Mesenchymal stem cell (in vitro differentiated cells and primary cell): ENCODE measurements at regions not wholly inside any gene's neighbourhood (a gene's known extent, or its start where the extent isn't known, plus 50 kb on each side); places are given as distances from the start of the nearest gene placed in this dataset.
"Not testable (repeated sequence)": the region's sequence is repeated elsewhere in the genome, so short reads cannot be mapped to it uniquely, and the experiment has no call there.

Experiments
- DNase-seq: peaks from one replicate; pipeline ENCODE4 v3.0.0-alpha.2; 2013
- H2AFZ ChIP-seq: one replicate; pipeline ENCODE4 v1.6.1; 2013; ENCODE audit warnings: low read depth, mild to moderate bottlenecking, control low read depth, inconsistent platforms, low read length, moderate library complexity
- H2AK5ac ChIP-seq: 2 replicates; pipeline ENCODE4 v1.6.1; 2013; ENCODE audit warnings: low read length, moderate library complexity, mild to moderate bottlenecking, inconsistent platforms; ENCODE audit not compliant: severe bottlenecking
- H2BK120ac ChIP-seq: one replicate; pipeline ENCODE4 v1.6.1; 2013; ENCODE audit warnings: low read depth, mild to moderate bottlenecking, inconsistent platforms, low read length, moderate library complexity
- H2BK12ac ChIP-seq, 2 experiments: one replicate each; pipeline ENCODE4 v1.6.1; 2013; ENCODE audit warnings: inconsistent platforms in 2 of 2, low read length in 2 of 2, mild to moderate bottlenecking in 2 of 2, moderate library complexity in 2 of 2, control low read depth in 1 of 2
- H2BK15ac ChIP-seq: one replicate; pipeline ENCODE4 v1.6.1; 2013; ENCODE audit warnings: mild to moderate bottlenecking, low read depth, inconsistent platforms; ENCODE audit not compliant: poor library complexity, severe bottlenecking
- H2BK5ac ChIP-seq: 2 replicates; pipeline ENCODE4 v1.6.1; 2013; ENCODE audit warnings: low read depth, mild to moderate bottlenecking, low read length, control low read depth, inconsistent platforms; ENCODE audit not compliant: poor library complexity, severe bottlenecking
- H3K14ac ChIP-seq, 2 experiments: one replicate each; pipeline ENCODE4 v1.6.1; 2013; ENCODE audit warnings: inconsistent platforms in 2 of 2, low read length in 2 of 2, control low read depth in 1 of 2, mild to moderate bottlenecking in 1 of 2, moderate library complexity in 1 of 2
- H3K18ac ChIP-seq, 2 experiments: one replicate each; pipeline ENCODE4 v1.6.1; 2013; ENCODE audit warnings: inconsistent platforms in 2 of 2, low read length in 2 of 2, control low read depth in 1 of 2, low read depth in 1 of 2, mild to moderate bottlenecking in 1 of 2
- H3K23ac ChIP-seq, 2 experiments: one replicate each; pipeline ENCODE4 v1.6.1; 2013; ENCODE audit warnings: inconsistent platforms in 2 of 2, low read length in 2 of 2, mild to moderate bottlenecking in 2 of 2, moderate library complexity in 2 of 2, control low read depth in 1 of 2
- H3K27ac ChIP-seq: 2 replicates; pipeline ENCODE4 v1.5.1; 2013; ENCODE audit warnings: mild to moderate bottlenecking, moderate library complexity, low read length, control low read depth, inconsistent platforms; ENCODE audit not compliant: poor library complexity, severe bottlenecking
- H3K27me3 ChIP-seq, 2 experiments: 2 replicates each; pipeline versions ENCODE4 v1.6.1 to v1.7.0; 2013; ENCODE audit warnings: low read length in 2 of 2, mild to moderate bottlenecking in 2 of 2, moderate library complexity in 2 of 2, control low read depth in 1 of 2, inconsistent platforms in 1 of 2; ENCODE audit not compliant: control insufficient read depth in 1 of 2, insufficient read depth in 1 of 2
- H3K36me3 ChIP-seq, 2 experiments: 2 replicates each; pipeline versions ENCODE4 v1.6.1 to v1.7.0; 2013; ENCODE audit warnings: low read length in 2 of 2, control low read depth in 1 of 2, inconsistent platforms in 1 of 2, low read depth in 1 of 2, mild to moderate bottlenecking in 1 of 2; ENCODE audit not compliant: insufficient read depth in 2 of 2, control insufficient read depth in 1 of 2
- H3K4ac ChIP-seq, 2 experiments: one replicate each; pipeline ENCODE4 v1.6.1; 2013; ENCODE audit warnings: inconsistent platforms in 2 of 2, low read length in 2 of 2, mild to moderate bottlenecking in 2 of 2, moderate library complexity in 2 of 2, control low read depth in 1 of 2, low read depth in 1 of 2
- H3K4me1 ChIP-seq: 2 replicates; pipeline ENCODE4 v1.6.1; 2013; ENCODE audit warnings: low read depth, low read length, control low read depth; ENCODE audit not compliant: control insufficient read depth, insufficient read depth
- H3K4me2 ChIP-seq: 2 replicates; pipeline ENCODE4 v1.6.1; 2013; ENCODE audit warnings: low read length, mild to moderate bottlenecking, inconsistent platforms; ENCODE audit not compliant: poor library complexity, severe bottlenecking
- H3K4me3 ChIP-seq, 2 experiments: 2 replicates each; pipeline versions ENCODE4 v1.5.1 to v1.7.0; 2013; ENCODE audit warnings: low read length in 2 of 2, mild to moderate bottlenecking in 2 of 2, control low read depth in 1 of 2, low read depth in 1 of 2; ENCODE audit not compliant: insufficient read depth in 1 of 2
- H3K79me1 ChIP-seq: replicated peaks from 2 replicates; pipeline ENCODE4 v1.6.1; 2013; ENCODE audit warnings: mild to moderate bottlenecking, control low read depth, low read length, inconsistent platforms; ENCODE audit not compliant: poor library complexity, severe bottlenecking
- H3K9ac ChIP-seq: 2 replicates; pipeline ENCODE4 v1.7.0; 2013; ENCODE audit warnings: mild to moderate bottlenecking, low read length, moderate library complexity
- H3K9me3 ChIP-seq: 2 replicates; pipeline ENCODE4 v1.7.0; 2013; ENCODE audit warnings: mild to moderate bottlenecking, low read length; ENCODE audit not compliant: control insufficient read depth
- H4K8ac ChIP-seq: one replicate; pipeline ENCODE4 v1.6.1; 2013; ENCODE audit warnings: inconsistent platforms, mild to moderate bottlenecking, low read length, moderate library complexity
- H4K91ac ChIP-seq: one replicate; pipeline ENCODE4 v1.6.1; 2013; ENCODE audit warnings: mild to moderate bottlenecking, low read length, inconsistent platforms
- WGBS: methylation state at CpG from one replicate; pipeline ENCODE4 v1.1.7; 2013; ENCODE audit warnings: mixed read lengths; 5-methylcytosine and 5-hydroxymethylcytosine counted together

GRCh38 chr4:30073011-30073710 lies 647.0 kb upstream of the PCDH7 start:
- H3K4ac ChIP-seq, result no peak overlapping the region
- no peak overlapping the region for H2BK5ac ChIP-seq
- no peak overlapping the region for H4K8ac ChIP-seq
- peaks cover 5% of the 10 kb centered on the region for H3K9me3 ChIP-seq
- no peak overlapping the region for H3K14ac ChIP-seq
- H3K79me1 ChIP-seq, result no peaks in the 10 kb centered on the region
- H2AFZ ChIP-seq, result no peak overlapping the region
- H2BK120ac ChIP-seq, result no peak overlapping the region
- no peak for DNase-seq
- no CpG with 5 or more reads among the region's 3 CpGs for WGBS
- H2BK15ac ChIP-seq, result no peak overlapping the region
- H4K91ac ChIP-seq, result no peak overlapping the region
- H3K18ac ChIP-seq, result no peak overlapping the region
- H2AK5ac ChIP-seq, result no peak overlapping the region
- no peak overlapping the region for H3K9ac ChIP-seq
- no peak overlapping the region for H3K4me2 ChIP-seq
- no peaks in the 10 kb centered on the region for H3K4me1 ChIP-seq
- no peak overlapping the region for H2BK12ac ChIP-seq
- H3K27me3 ChIP-seq, result no peaks in the 10 kb centered on the region
- H3K27ac ChIP-seq, result no peak overlapping the region
- H3K36me3 ChIP-seq, result no peaks in the 10 kb centered on the region
- no peak overlapping the region for H3K4me3 ChIP-seq
- no peak overlapping the region for H3K23ac ChIP-seq

- not testable (repeated sequence) for DNase-seq, H3K79me1 ChIP-seq, H4K8ac ChIP-seq, H3K4me3 ChIP-seq, H3K4ac ChIP-seq, H2BK15ac ChIP-seq, H3K4me2 ChIP-seq, H2BK12ac ChIP-seq, H4K91ac ChIP-seq, H2AFZ ChIP-seq, H3K9me3 ChIP-seq, H3K27ac ChIP-seq, H3K18ac ChIP-seq, H2BK120ac ChIP-seq, H3K23ac ChIP-seq, H3K27me3 ChIP-seq, H2BK5ac ChIP-seq, H3K36me3 ChIP-seq, H2AK5ac ChIP-seq, H3K4me1 ChIP-seq, H3K9ac ChIP-seq
- peak overlapping the region in 1 of 2 experiments; percentile 26 for H3K14ac ChIP-seq
- 98% methylated on average over 37 of the region's 37 CpGs for WGBS
These were observed 627.6 kb upstream of the PCDH7 start for GRCh38 chr4:30092420-30093128.

- no CpG with 5 or more reads among the region's 1 CpG for WGBS
- DNase-seq, result peak; percentile 51
These were observed 625.3 kb upstream of the PCDH7 start for GRCh38 chr4:30094887-30095286.

GRCh38 chr4:30103455-30103854 lies 616.7 kb upstream of the PCDH7 start:
- H3K27me3 ChIP-seq, result no peaks in the 10 kb centered on the region
- no peaks in the 10 kb centered on the region for H3K4me1 ChIP-seq
- peak; percentile 16 for DNase-seq
- H3K9me3 ChIP-seq, result peaks cover 9% of the 10 kb centered on the region
- no peak overlapping the region for H3K4me2 ChIP-seq
- H4K91ac ChIP-seq, result no peak overlapping the region
- no peak overlapping the region for H3K18ac ChIP-seq
- H2AFZ ChIP-seq, result no peak overlapping the region
- no peak overlapping the region for H2BK15ac ChIP-seq
- H3K23ac ChIP-seq, result no peak overlapping the region
- H3K4ac ChIP-seq, result no peak overlapping the region
- no peak overlapping the region for H3K14ac ChIP-seq
- H2BK120ac ChIP-seq, result no peak overlapping the region
- no peak overlapping the region for H3K27ac ChIP-seq
- no peak overlapping the region for H2BK12ac ChIP-seq
- no peaks in the 10 kb centered on the region for H3K36me3 ChIP-seq
- no peak overlapping the region for H4K8ac ChIP-seq
- H3K79me1 ChIP-seq, result no peaks in the 10 kb centered on the region
- H2BK5ac ChIP-seq, result no peak overlapping the region
- H2AK5ac ChIP-seq, result no peak overlapping the region
- no peak overlapping the region for H3K9ac ChIP-seq
- H3K4me3 ChIP-seq, result no peak overlapping the region

More at GRCh38 chr4:30094887-30095286, 625.3 kb upstream of the PCDH7 start:
- Histone ChIP-seq H3K14ac (no peak overlapping the region), H3K23ac (no peak overlapping the region), H2BK5ac (no peak overlapping the region), H4K91ac (no peak overlapping the region), H4K8ac (no peak overlapping the region), H2BK15ac (no peak overlapping the region), H2BK12ac (no peak overlapping the region), H2BK120ac (no peak overlapping the region), H2AFZ (no peak overlapping the region), H3K27me3 (no peaks in the 10 kb centered on the region), H3K27ac (no peak overlapping the region), H3K79me1 (no peaks in the 10 kb centered on the region), H3K36me3 (no peaks in the 10 kb centered on the region), H3K9me3 (peaks cover 11% of the 10 kb centered on the region), H3K18ac (no peak overlapping the region), H3K4me3 (no peak overlapping the region), H3K4ac (no peak overlapping the region), H3K4me1 (no peaks in the 10 kb centered on the region), H2AK5ac (no peak overlapping the region), H3K9ac (no peak overlapping the region), H3K4me2 (no peak overlapping the region)
